NCI-H2196 treated with DMSO at 0.1 percent for 48 hours (cell line): ENCODE measurements at regions not wholly inside any gene's neighbourhood (a gene's known extent, or its start where the extent isn't known, plus 50 kb on each side); places are given as distances from the start of the nearest gene placed in this dataset.

ENCODE experiments used
- DNase-seq: peaks from one replicate; lab custom pipeline; 2025; ENCODE audit not compliant: unreplicated experiment; lab: John Stamatoyannopoulos, UW

GRCh38 chr11:97977726-97978125, 1043.0 kb upstream of the CNTN5 start:
- DNase-seq = no peak

- no peak for DNase-seq
Measured at GRCh38 chr11:97979741-97980140, 1041.0 kb upstream of the CNTN5 start.

DNA sequence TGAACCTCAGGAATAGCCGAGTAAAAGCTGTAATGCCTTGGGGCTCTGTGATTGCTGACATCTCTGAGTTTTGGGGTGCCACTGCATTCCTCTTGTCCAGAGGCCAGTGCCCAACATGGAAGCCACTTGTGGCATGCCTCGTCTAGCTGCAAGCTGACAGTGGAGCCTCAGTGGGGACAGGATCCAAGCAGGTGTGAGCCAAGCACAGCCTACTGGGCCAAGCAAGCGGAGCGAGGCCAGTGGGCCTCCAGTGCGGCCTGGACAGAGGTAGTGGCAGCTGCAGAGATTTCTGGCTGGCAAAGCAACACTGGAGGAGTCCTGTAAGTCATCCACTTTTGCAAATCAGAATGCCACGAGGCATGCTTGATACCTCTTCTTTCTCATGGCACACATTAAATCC, 1038.2 kb upstream of the CNTN5 start:
- no peak for DNase-seq

DNA sequence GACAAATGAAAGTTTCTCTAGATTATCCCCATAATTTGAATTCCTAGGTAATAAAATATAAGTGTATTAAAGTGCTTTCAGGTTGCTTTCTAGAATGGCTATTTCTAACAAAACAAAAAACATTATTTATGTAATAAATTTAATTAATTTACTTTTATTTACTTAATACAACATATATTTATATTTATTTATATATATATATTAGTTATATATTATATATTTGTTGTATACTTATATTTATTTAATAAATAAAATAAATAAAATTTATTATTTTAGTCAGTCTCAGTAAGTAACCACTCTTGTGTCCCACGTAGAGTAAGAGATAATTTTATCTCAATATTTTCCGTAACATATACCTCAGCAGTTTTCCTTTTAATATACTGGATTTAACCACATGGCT, 1031.6 kb upstream of the CNTN5 start:
- no peak for DNase-seq

DNA sequence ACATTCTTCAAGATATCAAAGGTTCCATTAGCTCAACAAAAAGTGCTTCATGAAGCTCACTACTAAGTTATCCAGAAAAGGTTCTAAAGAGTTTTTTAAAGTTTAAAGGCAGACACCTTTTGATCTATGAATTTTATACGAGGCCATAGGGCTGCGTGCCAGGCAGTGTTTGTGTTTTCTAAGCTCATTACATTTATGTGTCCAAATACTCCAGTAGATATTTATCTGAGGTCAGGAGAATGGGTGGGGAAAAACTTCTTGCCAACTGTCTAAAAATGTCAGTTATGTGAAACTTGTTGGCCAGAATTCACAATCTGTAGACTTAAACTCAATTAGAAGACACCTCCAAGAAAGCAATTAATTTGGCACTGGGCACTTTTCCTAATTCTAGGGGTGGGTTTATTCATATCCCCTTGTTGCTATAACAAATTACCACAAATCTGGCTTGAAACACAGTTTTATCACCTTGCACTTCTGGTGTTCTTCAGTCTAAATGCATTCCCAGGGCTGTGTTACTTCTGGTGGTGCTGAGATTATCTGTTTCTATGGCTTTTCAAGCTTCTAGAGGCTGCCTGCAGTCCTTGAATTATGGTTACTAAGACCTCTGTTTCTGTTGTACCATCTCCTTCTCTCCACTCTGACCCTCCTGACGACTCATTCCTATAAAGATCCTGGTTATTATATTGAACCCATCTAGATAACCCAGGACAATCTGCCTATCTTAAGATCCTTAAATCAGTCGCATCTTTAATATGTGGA, 1030.4 kb upstream of the CNTN5 start:
- DNase-seq = no peak

GRCh38 chr11:97993562-97993961, 1027.2 kb upstream of the CNTN5 start:
- no peak for DNase-seq

- no peak for DNase-seq
Measured at GRCh38 chr11:97995874-97996273, 1024.9 kb upstream of the CNTN5 start.

DNA sequence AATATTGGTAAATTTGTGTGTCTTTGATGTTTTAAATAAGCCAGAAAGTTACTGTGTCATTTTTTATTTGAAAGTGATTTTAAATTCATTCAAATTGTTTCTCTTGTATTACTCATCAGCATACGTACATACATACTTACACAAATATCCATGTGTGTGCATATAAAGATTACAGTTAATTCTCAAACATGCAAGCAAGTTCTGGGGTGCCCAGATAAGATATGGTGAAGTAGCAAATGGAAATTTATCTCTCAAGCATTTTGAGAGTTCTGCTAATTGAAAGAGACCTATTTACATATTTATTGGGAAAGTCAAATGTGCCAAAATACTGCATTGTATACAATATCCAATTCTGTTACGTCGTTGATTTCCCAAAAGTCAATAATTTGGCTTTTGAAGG, 1024.0 kb upstream of the CNTN5 start:
- no peak for DNase-seq

DNA sequence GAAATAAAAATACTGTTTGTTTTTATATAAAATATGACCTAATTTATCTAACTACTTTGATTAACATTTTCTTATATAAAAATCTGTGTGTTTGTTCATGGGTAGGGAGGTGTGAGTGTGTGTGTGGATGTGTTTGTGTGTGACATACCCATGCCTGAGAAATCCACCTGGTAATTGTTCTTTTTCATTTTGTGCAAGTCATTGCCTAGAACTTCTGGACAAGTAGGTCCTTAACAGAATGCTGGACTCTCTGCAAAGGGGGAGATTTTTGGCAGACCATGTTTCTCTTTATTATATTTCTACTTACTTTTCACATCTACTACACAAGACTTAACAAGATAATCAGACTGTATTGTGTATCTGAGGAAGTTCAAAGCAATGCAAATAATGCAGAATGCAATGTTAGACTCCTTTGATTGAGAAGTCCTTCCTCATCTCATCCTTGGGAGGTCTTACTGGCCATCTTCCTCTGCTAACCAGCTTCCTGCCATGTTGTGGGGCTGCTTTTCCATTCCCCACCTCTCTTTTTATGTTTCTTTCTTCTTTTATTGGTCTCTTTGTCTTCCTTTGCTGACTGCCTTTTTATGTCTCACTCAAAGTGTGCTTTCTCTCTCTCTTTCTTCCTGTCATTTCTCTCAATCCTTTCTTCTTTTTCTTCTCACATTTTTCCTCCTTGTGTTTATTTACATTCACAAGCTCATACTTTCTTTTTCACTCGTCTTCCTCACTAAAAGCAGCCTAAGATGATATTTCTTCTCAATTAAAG, 1017.0 kb upstream of the CNTN5 start:
- DNase-seq = no peak

GRCh38 chr11:98007072-98007471, 1013.7 kb upstream of the CNTN5 start:
- DNase-seq = no peak

DNA sequence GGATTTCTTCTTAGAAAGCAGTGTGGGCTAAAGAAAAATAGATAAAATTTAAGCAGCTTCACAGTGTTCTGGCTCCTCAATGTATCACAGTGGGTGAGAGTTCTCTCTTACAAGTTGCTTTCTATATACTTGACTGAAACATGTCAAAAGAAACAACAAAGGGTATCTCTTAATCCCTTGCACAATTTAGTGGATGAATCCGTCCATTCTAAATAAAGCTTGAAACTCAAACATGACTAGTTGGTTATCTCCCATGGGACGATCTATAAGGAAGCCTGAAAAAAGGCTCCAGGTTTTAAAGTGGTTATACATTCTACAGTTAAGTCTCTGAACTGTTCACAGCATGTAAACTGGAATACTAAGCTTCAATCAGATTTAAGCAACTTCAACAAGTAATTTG, 993.1 kb upstream of the CNTN5 start:
- no peak for DNase-seq

DNA sequence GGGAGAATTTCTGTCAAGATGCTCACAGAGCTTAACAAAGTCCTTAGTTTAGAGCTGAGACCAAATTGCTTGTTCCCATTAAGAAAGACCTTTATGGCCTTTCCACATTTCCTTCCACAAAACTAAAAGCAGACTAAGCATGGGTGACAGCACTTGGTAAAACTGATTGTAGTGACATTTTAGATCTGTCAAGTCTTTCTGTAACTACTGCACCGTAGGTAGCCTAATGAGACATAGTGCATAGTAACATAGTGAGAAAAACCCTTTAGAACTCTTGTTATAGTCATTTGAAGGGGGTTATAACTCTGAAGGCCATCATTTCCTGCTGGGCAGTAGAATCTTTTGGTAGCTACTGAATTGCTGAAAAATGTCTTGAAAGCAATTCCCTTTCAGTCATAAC, 990.9 kb upstream of the CNTN5 start:
- DNase-seq = no peak

DNA sequence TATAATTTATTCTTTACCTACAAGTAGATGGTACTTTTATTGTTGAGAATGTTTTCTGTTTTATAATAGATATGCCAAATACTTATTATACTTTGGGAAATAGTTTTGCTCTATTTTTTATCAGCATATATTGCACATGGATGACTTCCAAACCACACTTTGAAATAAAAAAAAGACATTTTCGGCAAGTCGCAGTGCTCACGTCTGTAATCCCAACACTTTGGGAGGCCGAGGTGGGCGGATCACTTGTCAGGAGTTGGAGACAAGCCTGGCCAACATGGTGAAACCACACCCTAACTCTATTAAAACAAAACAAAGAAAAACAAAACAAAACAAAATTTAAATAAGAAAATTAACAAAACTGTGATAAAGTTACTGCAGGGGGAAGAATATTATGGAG, 983.9 kb upstream of the CNTN5 start:
- DNase-seq = no peak

- DNase-seq = no peak
Measured at GRCh38 chr11:98040061-98040808, 980.5 kb upstream of the CNTN5 start.

GRCh38 chr11:98047647-98048046, 973.1 kb upstream of the CNTN5 start:
- no peak for DNase-seq

DNA sequence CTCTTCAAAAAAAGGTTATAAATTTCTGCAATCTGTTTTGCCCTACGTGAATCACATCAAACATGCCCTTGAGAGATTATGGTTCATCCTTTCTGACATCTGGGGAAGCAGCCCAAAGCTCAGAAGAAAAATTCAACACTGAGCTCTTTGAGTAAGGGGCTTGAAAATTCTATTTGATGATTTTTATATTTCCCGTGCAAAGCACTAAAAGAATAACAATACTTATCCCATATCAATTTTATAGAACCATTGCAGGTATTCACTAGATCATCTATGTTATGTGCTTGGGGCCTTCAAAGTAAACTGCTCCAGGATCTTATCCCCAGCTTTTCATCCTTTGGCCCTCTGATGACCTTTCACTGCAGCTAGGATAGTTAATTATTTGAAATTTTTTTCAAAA, 966.9 kb upstream of the CNTN5 start:
- no peak for DNase-seq

- DNase-seq = no peak
Measured at GRCh38 chr11:98056945-98057344, 963.8 kb upstream of the CNTN5 start.

- no peak for DNase-seq
Measured at GRCh38 chr11:98059488-98059887, 961.3 kb upstream of the CNTN5 start.

GRCh38 chr11:98060759-98061158, 960.0 kb upstream of the CNTN5 start:
- DNase-seq = no peak

- DNase-seq = no peak
Measured at GRCh38 chr11:98061858-98062257, 958.9 kb upstream of the CNTN5 start.

DNA sequence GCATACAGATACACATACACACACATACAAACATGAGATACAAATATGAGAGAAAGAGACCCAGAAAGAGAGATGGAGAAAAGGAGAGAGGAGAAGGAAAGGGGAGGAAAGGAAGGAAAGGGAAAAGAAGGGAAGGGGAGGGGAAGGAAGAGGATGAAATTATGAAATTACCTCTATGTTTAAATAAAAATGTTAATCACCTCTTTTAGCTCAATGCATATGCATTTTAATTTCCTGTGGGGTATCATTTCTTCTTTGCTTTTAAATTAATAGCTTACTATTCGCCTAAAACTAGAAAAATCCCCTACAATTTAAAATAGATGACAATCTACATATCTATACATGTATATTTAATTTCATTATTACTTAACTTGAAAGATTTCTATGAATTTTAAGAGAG, 958.0 kb upstream of the CNTN5 start:
- no peak for DNase-seq

GRCh38 chr11:98068251-98068650, 952.5 kb upstream of the CNTN5 start:
- DNase-seq = no peak
